PC-3 (cell line): ENCODE measurements at regions not wholly inside any gene's neighbourhood (a gene's known extent, or its start where the extent isn't known, plus 50 kb on each side); places are given as distances from the start of the nearest gene placed in this dataset.

Experiments
- ATAC-seq: fragments of 200-7000 bp; cut with Tn5 transposase; 2 replicates; pipeline ENCODE4 v1.9.1; 2020; ENCODE audit warnings: mild to moderate bottlenecking, moderate library complexity
- BruUV-seq: library from RNA; stranded (reverse); fragments of 400-500 nt; replicated peaks from 2 replicates; lab custom pipeline; 2021; lab: Mats Ljungman, UMichigan
- CTCF ChIA-PET: fragments of 300-600 bp; sonication (Branson Sonifier 250); formaldehyde crosslinking; loops from one replicate; lab custom pipeline; 2022; ENCODE audit warnings: antibody characterized with exemption; lab: Charles Lee
- POLR2A ChIA-PET: fragments of 300-600 bp; sonication (Branson Sonifier 250); formaldehyde crosslinking; loops from one replicate; lab custom pipeline; 2022; ENCODE audit warnings: antibody characterized with exemption; ENCODE audit not compliant: unreplicated experiment; lab: Charles Lee
- DNase-seq: peaks from one replicate; pipeline ENCODE4 v3.0.0-alpha.2; 2015
- H2AFZ ChIP-seq: fragments of 300-600 bp; sonication (generic); 2 replicates; pipeline ENCODE4 v1.6.0; 2016; ENCODE audit warnings: antibody characterized with exemption, low read length
- H3F3A ChIP-seq: fragments of 300-600 bp; sonication (generic); one replicate; pipeline ENCODE4 v1.6.0; 2017; ENCODE audit warnings: antibody characterized with exemption, low read length, control low read depth, mild to moderate bottlenecking; ENCODE audit not compliant: unreplicated experiment
- H3K27ac ChIP-seq: fragments of 300-600 bp; sonication (generic); 2 replicates; pipeline ENCODE4 v1.5.1; 2016; ENCODE audit warnings: mild to moderate bottlenecking, low read length
- H3K27me3 ChIP-seq: fragments of 300-600 bp; sonication (generic); 2 replicates; pipeline ENCODE4 v1.6.1; 2016; ENCODE audit warnings: low read length, mixed read lengths
- H3K36me3 ChIP-seq: fragments of 300-600 bp; sonication (generic); 2 replicates; pipeline ENCODE4 v1.6.1; 2016; ENCODE audit warnings: low read depth, mixed run types, low read length, mixed read lengths
- H3K4me1 ChIP-seq: fragments of 300-600 bp; sonication (generic); 2 replicates; pipeline ENCODE4 v1.5.1; 2016; ENCODE audit warnings: low read length; ENCODE audit not compliant: insufficient read depth
- H3K4me2 ChIP-seq: fragments of 300-600 bp; sonication (generic); 2 replicates; pipeline ENCODE4 v1.6.0; 2016; ENCODE audit warnings: low read length
- H3K4me3 ChIP-seq: fragments of 300-600 bp; sonication (generic); 2 replicates; pipeline ENCODE4 v1.5.1; 2016; ENCODE audit warnings: mild to moderate bottlenecking, low read length, mixed read lengths
- H3K79me2 ChIP-seq: fragments of 300-600 bp; sonication (generic); 2 replicates; pipeline ENCODE4 v1.6.1; 2017; ENCODE audit warnings: low read length, mixed read lengths
- H3K9ac ChIP-seq: fragments of 300-600 bp; sonication (generic); 2 replicates; pipeline ENCODE4 v1.6.0; 2016; ENCODE audit warnings: mild to moderate bottlenecking, low read length
- H3K9me2 ChIP-seq: fragments of 300-600 bp; sonication (generic); replicated peaks from 2 replicates; pipeline ENCODE4 v1.6.1; 2016; ENCODE audit warnings: mixed run types, low read length, mixed read lengths
- H3K9me3 ChIP-seq: fragments of 300-600 bp; sonication (generic); 2 replicates; pipeline ENCODE4 v1.6.1; 2016; ENCODE audit warnings: low read length, mixed read lengths
- H4K20me1 ChIP-seq: fragments of 300-600 bp; sonication (generic); 2 replicates; pipeline ENCODE4 v1.6.1; 2016; ENCODE audit warnings: low read length, mixed read lengths
- EZH2 ChIP-seq: fragments of 300-600 bp; sonication (generic); IDR thresholded peaks from one replicate; pipeline ENCODE4 v1.6.1; 2017; ENCODE audit warnings: antibody characterized with exemption, mild to moderate bottlenecking, low read length; ENCODE audit not compliant: unreplicated experiment
- EZH2phosphoT487 ChIP-seq: fragments of 300-600 bp; sonication (generic); IDR thresholded peaks from 2 replicates; pipeline ENCODE4 v1.6.1; 2018; ENCODE audit warnings: mild to moderate bottlenecking, antibody characterized with exemption, low read length, borderline replicate concordance
- intact Hi-C: fragments of 100-400 bp; cut with micrococcal nuclease; formaldehyde crosslinking; loops from 2 replicates; pipeline ENCODE4 v1.9.0; 2023
- TF ChIP-seq, protein P1 (sequence below): fragments of 300-600 bp; sonication (generic); conservative IDR thresholded peaks from 2 replicates; pipeline ENCODE4 v1.5.1; 2017; ENCODE audit warnings: antibody characterized with exemption, low read depth, mild to moderate bottlenecking, low read length

DNA sequence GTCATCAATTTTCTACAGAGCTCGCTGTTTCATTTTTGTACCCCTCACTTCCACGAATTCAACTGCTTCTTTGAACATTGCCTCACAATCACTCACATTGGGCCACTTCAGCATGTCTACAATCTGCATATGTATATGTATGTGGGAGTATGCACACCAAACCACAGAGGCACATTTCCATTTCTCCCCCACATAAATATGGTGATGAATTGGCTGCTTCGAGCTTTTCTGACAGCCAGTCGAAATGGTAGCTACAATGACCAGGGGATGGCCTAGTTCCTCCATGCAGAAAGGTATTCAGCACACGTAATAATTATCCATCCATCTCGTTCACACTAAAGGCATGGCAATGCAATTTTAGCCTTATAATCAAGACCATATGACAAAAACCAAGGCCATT lies 229.6 kb upstream of the ESRRG start:
- Histone ChIP-seq H3K36me3 (no peaks in the 10 kb centered on the region), H3F3A (no peaks in the 10 kb centered on the region), H4K20me1 (no peaks in the 10 kb centered on the region), H3K9me3 (no peaks in the 10 kb centered on the region), H3K4me3 (no peak overlapping the region), H3K4me2 (no peak overlapping the region), H3K27ac (no peak overlapping the region), H3K9me2 (no peaks in the 10 kb centered on the region), H3K4me1 (no peaks in the 10 kb centered on the region), H3K27me3 (no peaks in the 10 kb centered on the region), H3K9ac (no peak overlapping the region), H3K79me2 (no peaks in the 10 kb centered on the region), H2AFZ (no peak overlapping the region)
- intact Hi-C loops, result no loop called here
- no peak for DNase-seq
- ATAC-seq, result no peak
- ChIA-PET POLR2A (interaction anchor here (0.6 kb wide), 1 partner anchor 8 kb away, joined by 4 read pairs; no protein-coding TSS in a partner anchor), CTCF (no interaction called here)
- BruUV-seq, result no TSS peak
- TF ChIP-seq EZH2phosphoT487 (no peak), EZH2 (no peak)

DNA sequence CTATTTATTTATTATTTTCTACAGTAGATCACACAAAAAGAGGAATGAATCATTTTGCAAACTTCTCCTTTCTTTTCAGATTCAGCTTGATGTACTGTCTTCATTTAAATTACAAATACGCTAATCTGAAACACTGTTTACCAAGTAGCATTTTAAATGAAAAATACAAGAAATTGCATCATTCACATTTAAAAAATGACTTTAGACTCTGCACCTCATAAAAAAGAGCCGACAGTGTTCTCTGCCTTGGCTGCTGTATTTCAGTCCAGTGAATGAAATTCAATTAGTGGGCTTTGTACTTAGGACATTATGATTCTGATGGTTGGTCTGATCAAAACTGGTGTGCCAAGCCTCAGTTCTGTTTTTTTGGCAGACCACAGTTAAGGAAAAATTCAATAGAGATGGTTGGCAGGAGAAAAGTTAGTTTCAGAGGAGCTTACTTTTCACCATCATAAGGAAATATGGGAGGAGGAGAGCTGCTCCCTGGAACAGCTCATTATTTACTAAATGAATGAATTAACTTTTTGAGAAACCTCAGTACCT lies 222.4 kb upstream of the ESRRG start:
- no peak for DNase-seq
- intact Hi-C loops, result loop anchor here (2.0 kb wide), 1 partner anchor 195 kb away; no protein-coding TSS in a partner anchor
- Histone ChIP-seq H3K27ac (no peak overlapping the region), H3K4me2 (no peak overlapping the region), H3F3A (no peaks in the 10 kb centered on the region), H3K4me1 (no peaks in the 10 kb centered on the region), H3K4me3 (no peak overlapping the region), H3K9me3 (no peaks in the 10 kb centered on the region), H3K27me3 (no peaks in the 10 kb centered on the region), H3K9me2 (no peaks in the 10 kb centered on the region), H3K79me2 (no peaks in the 10 kb centered on the region), H4K20me1 (no peaks in the 10 kb centered on the region), H3K9ac (no peak overlapping the region), H2AFZ (no peak overlapping the region), H3K36me3 (no peaks in the 10 kb centered on the region)
- TF ChIP-seq, protein P1, sequence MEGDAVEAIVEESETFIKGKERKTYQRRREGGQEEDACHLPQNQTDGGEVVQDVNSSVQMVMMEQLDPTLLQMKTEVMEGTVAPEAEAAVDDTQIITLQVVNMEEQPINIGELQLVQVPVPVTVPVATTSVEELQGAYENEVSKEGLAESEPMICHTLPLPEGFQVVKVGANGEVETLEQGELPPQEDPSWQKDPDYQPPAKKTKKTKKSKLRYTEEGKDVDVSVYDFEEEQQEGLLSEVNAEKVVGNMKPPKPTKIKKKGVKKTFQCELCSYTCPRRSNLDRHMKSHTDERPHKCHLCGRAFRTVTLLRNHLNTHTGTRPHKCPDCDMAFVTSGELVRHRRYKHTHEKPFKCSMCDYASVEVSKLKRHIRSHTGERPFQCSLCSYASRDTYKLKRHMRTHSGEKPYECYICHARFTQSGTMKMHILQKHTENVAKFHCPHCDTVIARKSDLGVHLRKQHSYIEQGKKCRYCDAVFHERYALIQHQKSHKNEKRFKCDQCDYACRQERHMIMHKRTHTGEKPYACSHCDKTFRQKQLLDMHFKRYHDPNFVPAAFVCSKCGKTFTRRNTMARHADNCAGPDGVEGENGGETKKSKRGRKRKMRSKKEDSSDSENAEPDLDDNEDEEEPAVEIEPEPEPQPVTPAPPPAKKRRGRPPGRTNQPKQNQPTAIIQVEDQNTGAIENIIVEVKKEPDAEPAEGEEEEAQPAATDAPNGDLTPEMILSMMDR, result no peak
- TF ChIP-seq EZH2, result no peak
- no peak for TF ChIP-seq EZH2phosphoT487
- CTCF ChIA-PET, result no interaction called here
- POLR2A ChIA-PET, result interaction anchor here (0.6 to 0.7 kb wide), 3 partner anchors 8 to 330 kb away, joined by 4 to 13 read pairs (median 4); no protein-coding TSS in a partner anchor
- no TSS peak for BruUV-seq
- no peak for ATAC-seq

DNA sequence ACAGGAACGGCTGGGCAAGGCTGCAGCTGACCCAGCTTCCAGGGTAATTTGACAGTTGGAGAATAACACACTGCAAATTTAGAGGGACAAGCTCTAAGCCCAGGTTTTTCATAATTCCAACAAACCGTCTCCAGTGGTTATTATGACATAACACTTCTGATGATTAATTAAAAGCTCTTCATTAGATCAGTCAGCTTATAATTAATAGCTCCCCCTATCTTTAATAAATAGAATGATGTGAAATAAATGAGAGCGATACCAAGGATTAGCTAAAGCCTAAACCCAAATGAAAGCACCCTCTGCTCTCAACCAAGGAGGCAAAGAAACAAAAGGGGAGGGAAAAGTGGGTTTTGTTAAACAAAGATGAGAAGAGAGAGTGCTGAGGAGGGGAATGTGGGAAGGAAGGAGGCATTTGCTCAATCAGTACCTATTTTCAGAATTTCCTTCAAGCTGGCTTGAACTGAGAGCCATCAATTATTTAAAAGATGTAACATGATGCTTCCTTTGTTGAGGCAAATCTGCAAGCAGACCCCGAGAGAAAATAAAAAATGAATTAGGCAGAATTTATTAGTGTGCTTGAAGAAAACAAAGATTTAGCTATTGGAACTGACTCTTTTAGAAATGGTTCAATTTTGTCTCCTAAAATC lies 221.8 kb upstream of the ESRRG start:
- Histone ChIP-seq H4K20me1 (no peaks in the 10 kb centered on the region), H3K4me3 (no peak overlapping the region), H3K27ac (no peak overlapping the region), H3K79me2 (no peaks in the 10 kb centered on the region), H2AFZ (no peak overlapping the region), H3K36me3 (no peaks in the 10 kb centered on the region), H3K4me1 (no peaks in the 10 kb centered on the region), H3K9me2 (no peaks in the 10 kb centered on the region), H3K9ac (no peak overlapping the region), H3F3A (no peaks in the 10 kb centered on the region), H3K27me3 (no peaks in the 10 kb centered on the region), H3K4me2 (no peak overlapping the region), H3K9me3 (no peaks in the 10 kb centered on the region)
- CTCF ChIA-PET, result interaction anchor here (0.6 kb wide), 1 partner anchor 110 kb away, joined by 4 read pairs; no protein-coding TSS in a partner anchor
- DNase-seq, result no peak
- TF ChIP-seq EZH2phosphoT487 (no peak), EZH2 (no peak)
- TF ChIP-seq, protein P1, result peak; percentile 48; the same call in 1 of the 2 replicates
- no TSS peak for BruUV-seq
- no peak for ATAC-seq
- intact Hi-C loops, result loop anchor here (2.0 kb wide), 1 partner anchor 194 kb away; no protein-coding TSS in a partner anchor
- POLR2A ChIA-PET, result interaction anchor here (0.6 kb wide), 1 partner anchor 8 kb away, joined by 4 read pairs; no protein-coding TSS in a partner anchor
